T-helper 1 cell treated with Interleukin-12 subunit alpha and Interleukin-12 subunit beta and Interleukin-4 antibody, amounts not matched to agents 30 ng/mL and 1 ng/mL, for 36 hours (primary cell): ENCODE measurements at regions not wholly inside any gene's neighbourhood (a gene's known extent, or its start where the extent isn't known, plus 50 kb on each side); places are given as distances from the start of the nearest gene placed in this dataset.

Experiments
- intact Hi-C: fragments of 100-400 bp; cut with micrococcal nuclease; formaldehyde crosslinking; loops from one replicate; pipeline ENCODE4 v1.15.1; 2024

DNA sequence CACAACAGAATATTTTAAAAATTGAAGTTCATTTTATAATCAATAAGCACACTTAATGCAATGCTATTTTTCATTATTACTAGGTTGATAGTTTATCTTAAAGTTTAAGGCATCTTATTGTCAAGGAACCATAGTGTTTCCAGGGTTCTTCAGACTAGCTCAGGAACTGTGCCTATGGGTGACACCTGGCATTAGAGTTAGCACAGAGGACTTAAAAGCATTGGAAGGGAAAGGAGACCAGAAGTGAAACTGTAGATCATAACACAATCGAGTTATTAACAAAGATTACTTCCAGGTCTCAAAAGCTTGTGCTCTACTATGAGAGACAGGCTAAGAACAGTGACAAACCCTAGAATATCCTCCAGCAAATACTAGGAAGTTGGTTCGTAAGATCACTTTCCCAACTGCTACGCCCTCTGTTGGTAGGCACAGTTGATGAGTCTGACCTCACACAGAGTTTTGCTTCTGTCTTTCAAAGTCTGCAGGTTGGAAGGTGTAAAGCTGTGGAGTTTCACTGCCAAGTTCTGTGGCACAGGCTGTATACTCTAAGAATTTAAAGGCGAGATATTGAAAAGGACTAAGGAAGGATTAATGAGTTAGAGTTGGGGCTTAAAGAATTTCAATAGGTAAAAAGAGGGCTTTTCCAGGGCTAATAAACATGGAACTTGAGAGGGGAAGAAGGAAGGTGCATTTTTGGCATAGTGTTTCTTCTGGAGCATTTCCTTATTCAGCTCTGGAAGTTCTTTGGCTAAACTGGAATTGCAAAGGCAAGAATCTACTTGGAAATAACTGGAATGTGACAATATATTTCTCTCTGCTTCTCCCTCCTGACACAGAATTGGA is 531.3 kb upstream of the JAG1 start:
- intact Hi-C loops: loop anchor here (1.0 to 5.0 kb wide), 2 partner anchors 736 to 1228 kb away; no protein-coding TSS in a partner anchor

DNA sequence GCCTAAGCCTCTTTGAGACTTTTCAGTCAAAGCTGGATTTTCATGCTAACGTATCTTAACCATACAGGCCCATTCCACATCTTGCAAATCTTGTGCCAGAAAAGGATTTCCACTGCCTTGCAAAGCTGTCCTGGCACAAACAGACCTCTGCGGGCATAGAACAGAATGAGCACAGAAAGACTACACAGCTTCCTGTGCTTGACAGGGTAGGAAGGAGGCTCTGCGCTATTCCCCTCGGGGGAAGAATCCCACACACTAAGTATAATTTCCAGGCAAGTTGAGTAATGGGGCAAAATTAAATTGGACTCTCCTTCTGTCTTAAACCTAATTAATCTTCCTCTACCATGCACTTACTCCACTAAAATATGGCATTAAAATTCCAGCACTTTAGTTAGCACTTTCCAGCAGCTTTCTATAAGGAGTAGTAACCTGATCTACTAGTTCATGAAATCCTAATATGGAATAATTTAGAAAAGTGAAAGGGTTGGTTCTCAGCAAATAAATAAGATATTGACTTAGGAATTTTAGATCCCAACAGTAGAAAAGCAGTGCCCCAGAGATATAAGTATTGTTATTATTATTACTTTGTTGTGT is 532.1 kb upstream of the JAG1 start:
- intact Hi-C loops: loop anchor here (1.0 to 5.0 kb wide), 2 partner anchors 737 to 1229 kb away; no protein-coding TSS in a partner anchor

DNA sequence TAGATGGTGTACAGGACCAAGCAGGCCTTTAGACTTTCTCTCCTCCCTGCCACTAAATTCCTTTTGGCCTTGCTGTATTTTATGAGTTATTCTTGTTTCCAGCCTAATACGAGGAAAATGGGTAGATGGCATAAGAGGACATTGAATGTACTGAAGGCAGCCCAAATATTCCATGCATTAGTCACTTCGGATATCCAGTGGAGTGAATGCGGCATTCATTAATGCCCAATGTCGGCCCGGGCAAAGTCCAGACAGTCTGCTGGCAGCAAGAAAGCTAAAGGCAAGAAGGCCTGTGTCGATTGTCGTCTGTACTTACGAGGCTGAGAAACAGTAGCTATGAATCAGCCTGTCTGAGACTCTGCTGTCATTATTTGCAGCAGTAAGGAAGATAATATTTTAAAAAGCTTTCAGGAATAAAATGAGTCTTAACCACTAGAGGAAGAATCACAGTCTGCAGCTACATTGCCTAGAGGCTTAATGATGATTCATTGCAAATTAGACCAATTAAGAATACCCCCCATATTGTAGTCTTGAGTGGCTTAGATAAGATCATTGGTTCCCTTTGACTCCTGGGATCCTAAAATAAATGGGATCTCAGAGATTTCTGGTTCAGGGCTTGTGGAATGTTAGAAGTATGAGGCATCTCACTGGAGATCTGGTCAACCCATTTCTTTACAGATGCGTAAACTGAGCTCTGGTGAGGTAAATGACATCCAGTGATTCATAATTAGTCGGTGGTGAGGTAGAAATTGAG is 534.1 kb upstream of the JAG1 start:
- intact Hi-C loops: loop anchor here (5.0 kb wide), 1 partner anchor 1231 kb away; no protein-coding TSS in a partner anchor

DNA sequence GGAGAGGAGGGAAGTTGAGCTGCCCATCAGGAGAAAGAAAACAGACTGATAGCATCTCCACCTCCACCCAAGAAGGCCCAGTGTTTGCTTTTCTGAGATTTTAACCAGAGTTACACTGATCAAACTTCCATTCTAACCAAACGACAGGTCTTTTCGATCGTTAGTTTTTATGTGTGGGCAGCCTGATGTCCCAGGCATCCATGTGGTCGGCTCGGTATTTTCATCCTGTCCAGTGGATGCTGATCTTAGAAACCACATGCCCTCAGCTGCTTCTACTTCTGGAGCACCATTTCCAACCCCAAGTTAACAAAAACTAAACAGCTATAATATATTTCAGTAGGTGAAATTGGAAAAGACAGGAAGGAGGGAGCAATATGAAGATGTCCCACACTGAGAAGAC is 536.8 kb upstream of the JAG1 start:
- intact Hi-C loops: no loop called here

DNA sequence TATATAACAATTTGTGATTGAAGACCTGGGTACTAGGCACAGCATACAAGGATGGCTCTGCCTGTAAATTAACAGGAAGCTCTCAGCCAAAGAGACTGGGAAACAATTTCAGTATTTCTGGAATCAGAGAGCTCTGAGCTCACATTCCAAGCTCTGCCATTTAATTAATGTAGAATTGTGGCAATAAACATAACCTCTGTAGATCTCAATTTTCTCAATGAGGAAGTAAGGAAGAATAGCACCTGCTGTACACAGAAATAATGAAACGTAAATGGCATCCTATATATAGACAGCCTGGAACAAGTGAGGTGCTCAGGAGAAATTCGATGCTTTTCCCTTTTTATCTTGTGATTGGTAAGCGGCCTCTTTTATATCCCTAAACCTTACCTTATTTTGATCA is 538.5 kb upstream of the JAG1 start:
- intact Hi-C loops: no loop called here

DNA sequence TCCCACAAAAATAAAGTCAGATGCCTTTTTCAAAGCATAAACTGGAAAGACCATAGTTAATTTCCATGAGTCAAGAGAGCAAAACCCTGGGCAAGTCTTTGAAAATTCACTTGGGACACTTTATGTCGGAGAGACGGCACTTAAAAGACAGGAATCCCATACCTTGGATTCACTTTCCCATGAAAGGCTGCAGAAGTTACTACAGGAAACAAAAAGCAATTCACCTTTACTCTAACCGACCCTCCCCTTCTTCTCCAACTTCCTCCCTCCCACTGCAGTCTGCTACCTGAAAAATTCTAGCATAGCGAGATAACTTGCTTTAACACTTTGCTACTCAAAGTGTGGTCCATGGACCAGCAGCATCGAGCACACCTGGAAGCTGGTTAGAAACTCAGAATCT is 539.1 kb upstream of the JAG1 start:
- intact Hi-C loops: no loop called here

DNA sequence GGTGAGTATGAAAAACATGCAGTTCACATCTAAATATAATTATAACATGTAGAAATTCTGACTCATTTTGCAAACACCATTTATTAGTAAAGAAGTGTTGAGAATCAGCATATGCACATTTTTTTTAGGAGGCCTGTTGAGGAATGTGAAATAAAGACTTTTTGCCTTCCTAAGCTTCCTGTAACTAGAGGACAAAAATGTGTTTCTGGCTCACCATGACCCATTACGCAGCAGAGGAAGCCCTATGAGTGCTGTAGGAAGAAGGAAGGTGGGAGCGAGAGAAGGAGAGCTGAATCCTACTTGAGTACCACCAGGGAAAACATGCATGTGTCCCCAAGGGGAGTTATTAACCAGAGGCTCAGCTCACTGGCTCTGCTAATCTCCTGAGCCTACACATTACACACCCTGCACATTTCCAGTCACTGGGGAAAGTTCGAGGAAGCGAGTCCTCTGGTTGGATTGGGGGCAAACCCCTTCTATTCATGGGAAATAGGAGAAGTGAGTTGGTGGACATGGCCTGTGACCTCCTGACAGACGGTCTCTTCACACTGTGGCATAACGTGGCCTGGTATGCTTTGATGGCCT is 540.5 kb upstream of the JAG1 start:
- intact Hi-C loops: no loop called here

DNA sequence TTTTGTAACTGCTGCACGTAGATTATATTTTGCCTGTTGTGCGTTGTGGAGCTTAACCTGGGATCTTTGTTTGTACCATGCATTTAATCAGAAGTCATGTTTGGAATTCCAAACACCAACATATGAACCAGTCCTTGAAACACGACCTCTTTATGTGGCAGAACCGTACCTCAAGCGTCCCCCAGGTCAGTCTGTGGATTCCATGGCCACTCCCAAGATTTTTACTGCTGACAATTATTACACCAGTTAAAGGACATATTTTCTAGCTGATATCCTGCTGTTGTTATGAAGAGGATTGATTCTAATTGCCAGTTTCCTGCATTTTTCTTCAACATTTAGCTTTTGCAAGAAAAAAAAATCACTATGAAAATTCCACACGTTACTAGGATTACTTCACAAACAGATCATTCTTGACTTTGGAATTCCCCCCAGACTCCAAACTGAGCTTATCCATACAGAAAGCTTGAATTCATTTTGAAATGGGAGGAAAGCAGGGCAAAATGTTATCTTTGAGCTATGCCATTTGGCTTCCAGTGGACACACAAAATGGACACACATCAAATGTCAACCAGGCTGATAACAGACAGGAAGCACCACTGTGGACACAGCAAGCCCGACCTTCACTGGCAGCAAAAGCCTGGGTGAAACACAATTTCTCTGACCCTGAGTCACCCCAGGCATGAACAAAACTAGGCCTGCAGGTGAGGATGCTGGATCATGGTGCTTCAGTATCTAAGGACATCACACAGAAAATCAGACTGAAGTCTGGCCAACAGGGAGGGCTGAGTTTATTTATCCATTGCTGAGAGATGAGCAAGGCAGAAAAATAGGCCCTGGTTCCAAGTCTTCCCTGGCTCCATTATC is 542.9 kb upstream of the JAG1 start:
- intact Hi-C loops: no loop called here

DNA sequence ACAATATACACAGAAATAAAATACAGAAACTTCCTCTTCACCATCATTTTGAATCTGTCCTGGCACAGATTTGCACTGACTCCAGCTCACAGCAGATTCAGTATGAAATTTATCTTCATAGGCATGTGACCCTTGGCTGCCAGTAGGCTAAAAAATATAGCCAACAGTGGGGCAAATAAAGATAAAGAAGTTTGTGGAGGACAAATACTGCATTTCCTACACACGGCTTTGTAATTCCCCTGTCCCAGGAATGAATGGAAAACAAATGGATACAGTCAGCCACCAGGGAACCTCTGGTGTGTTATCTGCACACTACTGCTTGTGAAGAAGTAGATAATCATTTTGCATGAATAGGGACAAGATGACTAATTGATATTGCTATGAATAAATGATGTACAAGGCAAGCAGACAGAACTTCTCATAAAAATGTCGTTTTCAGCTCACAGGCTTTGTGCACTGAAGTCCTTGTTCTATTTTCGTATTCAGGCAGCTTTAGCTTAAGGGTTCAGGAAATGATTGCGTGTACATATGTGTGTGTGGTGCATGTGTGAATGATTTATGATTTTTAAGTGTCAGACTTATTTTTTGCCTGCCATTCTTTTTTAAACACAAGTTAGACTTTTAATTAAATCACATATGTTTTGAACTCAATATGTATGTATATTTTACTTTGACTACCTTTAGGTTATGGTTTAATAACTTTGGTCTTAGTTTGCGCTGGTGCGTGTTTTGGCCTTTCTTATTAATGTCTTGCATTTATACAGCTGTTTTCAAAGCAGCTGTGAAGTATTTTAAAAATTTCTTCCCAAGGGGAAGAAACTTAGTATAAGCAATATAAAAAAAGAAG is 543.8 kb upstream of the JAG1 start:
- intact Hi-C loops: no loop called here

DNA sequence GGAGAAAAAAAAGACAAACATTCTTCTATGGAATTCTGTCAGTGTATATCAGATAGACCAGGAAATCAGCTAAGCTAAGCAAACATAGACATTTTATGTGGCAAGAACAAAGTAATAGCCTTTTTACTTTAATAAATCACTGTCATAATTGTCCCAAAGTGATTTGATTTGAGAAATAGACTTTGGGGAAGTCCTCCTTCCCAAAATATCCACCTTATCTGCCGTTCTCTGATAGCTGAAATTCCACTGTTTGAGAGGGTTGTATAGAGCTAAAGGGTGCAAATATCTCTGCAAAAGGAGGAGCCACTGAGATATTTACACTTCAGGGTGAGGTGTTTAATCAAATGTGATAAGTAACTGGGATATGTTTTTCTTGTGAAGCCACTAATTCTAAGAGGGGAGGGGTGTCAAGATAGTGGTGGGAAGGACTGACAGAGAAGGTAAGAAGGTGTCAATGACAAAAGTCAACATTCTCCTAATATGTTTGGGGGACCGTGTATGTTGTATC is 544.4 kb upstream of the JAG1 start:
- intact Hi-C loops: no loop called here

DNA sequence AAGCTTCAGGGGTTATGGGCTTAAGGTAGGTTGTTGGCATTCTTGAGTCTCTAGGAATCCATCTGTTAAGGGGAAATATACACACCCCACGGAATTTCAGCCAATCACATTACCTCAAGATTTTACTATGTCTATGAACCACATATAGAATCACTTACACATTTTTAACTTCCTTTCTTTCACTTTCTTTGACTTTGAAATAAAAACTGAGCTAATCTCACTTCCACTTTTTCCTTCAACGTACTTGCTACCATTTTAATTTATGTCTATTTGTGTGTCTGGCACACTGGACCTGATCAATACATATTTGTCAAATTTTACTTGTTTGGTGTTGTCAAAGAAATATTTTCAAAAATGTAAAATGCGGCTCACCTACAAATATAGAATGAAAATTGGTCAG is 545.4 kb upstream of the JAG1 start:
- intact Hi-C loops: no loop called here

DNA sequence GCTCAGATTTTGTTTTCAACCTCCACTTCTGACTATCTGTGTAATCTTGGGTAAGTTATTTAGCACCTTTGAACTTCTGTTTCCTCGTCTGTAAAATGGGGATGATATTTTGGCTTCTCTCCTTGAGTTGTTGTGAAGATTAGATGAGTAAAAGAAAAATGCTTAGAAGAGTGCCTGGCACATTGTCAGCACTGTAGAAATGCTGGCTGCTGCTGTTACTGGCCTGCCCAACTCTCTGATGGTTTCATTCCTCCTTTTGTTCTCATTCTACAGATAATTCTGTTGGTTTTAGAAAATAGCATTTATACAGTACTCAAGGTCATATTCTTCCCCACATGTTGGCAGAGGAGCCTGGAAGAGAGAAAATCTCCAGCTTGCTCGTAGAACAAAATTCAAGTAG is 547.2 kb upstream of the JAG1 start:
- intact Hi-C loops: no loop called here

DNA sequence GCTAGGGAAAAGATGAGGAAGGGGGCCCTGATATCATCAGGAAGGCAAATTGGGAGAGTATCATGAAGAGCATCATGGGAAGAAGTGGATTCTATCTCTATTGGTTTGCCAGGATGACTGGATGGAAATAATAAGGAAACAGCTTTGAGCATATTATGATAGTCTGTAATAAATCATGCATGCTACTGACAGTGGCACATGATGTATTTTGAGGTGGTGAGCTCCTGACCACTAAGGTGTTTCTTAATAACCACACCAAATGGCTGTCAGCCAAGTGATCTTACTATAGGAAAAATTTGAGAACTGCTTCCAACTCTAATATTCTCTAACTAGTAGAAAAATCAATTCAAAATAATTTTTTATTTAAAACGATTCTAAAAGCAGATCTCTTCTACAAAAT is 548.4 kb upstream of the JAG1 start:
- intact Hi-C loops: no loop called here

DNA sequence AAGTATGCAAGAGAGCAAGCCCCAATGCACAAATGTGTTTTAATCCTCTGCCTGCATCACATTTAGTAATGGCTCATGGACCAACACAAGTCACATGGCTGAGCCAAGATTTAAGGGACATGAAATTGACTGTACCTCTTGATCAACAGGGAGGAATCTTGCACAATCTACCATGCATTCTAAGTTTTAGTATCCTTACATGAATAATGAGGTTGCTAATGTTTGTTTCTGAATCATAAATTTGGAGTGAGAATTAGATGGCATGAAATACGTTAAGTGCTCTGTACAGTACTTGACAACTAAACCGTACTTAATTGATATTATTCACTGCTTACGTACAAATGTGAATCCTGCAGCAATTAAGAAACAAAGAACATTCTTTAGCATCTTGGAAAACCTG is 553.8 kb upstream of the JAG1 start:
- intact Hi-C loops: no loop called here

DNA sequence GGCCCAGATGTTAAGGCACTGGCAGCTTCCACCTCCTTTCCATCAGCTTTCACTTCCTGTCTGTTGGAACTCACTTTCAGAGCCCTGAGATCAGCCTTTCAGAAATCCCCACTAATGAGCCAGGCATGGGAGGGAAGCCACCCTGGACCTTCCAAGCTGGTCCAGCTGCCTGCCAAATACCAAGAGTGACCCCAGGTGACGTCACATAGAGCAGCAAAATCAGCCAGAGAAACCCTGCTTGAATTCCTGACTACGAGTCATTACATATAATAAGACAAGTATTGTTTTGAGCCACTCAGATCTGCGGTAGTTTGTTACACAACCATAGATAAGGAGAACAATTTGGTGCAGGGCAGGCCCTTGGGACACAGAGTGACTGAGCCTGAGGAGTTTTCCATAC is 556.0 kb upstream of the JAG1 start:
- intact Hi-C loops: no loop called here

DNA sequence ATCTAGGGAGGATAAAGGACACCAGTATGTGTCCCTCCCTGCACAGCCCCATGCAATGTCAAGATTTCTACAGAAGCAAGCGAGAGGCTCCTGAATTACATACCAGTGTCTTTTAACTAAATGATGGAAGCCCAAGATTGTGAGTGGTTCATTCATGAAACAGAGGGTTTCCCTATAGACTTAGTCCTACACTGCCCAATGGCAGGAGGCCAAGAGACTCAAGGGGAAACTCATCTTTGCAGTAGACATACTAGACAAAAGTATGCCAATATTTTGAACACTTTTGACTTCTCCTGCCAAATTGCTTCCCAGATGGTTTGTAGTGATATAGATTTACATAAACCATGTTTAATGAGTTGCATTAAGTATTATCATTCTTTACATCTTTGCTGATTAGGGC is 557.2 kb upstream of the JAG1 start:
- intact Hi-C loops: no loop called here

DNA sequence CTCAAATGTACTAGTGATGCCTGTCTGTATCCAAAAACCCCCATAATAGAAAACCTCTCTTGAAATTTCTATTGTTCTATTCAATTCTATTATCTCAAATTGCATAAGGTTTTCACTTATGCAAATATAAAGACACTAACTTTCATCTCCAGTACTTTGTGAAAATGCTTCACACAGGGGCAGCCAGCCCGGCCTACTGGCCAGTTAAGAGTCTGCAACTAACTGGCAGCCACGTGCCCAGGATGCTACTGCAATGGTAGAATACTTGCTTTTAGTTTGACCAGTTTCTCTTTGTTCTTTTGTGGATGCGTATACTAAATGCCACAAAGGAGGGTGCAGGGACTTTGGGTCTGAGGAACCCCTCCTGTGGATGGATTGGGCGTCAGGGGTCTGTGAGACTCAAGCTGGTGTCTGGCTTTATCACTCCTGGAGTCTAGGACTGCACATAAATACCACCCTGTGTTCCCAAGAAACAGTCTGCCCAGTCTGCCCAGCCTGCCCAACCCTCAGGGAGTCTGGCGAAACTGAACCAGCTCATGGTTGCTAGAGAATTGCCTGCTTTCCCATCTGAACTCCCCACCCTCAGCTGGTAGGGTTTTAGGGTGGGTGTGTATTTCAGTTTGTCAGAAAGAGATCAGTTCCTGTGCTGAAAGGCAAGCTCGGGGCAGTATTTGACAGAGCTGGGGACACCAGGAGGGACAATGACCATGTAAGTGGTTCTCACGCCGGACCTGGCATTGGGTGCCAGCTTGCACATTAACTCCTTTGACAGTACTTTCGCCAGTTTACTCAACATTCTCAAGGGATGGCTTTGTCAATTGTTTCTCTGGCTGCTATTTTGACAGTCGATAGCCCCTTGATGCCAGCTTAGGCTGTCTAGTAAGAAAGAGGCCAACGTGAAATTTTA is 558.2 kb upstream of the JAG1 start:
- intact Hi-C loops: no loop called here

DNA sequence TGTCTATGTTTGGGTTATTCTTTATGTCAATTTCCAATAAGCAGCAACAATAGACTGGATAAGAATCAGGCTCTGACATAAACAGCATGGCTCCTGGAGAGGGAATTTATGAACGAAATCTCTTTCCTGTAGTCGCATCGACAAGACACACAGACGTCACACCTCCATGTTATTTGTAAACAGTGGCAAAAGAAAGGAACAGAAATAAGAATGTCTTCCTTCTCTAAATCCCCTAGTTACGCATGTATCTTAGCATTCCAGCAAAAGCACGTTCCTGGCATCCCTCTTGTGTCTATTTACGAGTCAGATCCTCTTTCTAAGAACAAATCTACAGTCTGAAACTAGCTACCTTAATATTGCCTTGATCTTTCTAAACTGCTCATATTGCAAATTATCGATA is 559.1 kb upstream of the JAG1 start:
- intact Hi-C loops: no loop called here

DNA sequence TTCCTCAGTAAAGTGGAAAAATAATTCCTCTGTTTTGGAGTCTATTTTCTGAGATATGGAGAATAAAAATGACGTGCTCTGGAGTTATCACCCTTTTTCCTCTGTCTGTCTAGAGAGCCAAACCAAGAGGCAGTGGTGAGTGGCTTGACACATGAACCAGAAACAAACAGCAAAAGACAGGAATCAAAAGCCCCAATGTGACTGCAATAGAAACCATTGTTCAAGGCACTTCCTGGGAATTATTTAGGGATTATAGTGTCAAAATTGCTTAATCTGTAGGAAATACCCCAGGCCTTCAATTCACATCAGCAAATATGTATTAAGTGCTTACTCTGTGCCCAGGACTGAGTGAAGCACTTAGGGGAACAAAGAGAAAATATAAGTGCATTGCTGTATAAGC is 560.4 kb upstream of the JAG1 start:
- intact Hi-C loops: no loop called here
